ENCODE measurements at regions not wholly inside any gene's neighbourhood (a gene's known extent, or its start where the extent isn't known, plus 50 kb on each side); places are given as distances from the start of the nearest gene placed in this dataset.

DNA sequence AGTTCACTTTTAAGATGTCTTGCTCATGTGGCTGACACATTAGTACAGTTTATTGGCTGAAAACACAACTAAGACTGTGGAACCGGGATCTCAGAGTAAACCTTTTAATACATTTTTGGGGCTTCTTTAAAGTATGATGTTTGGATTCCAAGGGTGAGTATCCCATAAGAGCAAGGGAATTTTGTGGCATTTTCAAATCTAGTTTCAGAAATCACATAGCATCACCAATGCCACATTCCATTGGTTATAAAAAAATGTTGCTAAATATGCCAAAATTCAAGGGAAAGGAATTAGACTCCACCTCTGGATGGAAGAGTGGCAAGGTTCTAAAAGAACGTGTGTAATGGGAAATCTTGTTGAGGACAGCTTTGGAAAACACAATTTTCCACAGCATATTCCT is 338.6 kb downstream of the COL12A1 start (continued):
- TF ChIP-seq, protein P1, sequence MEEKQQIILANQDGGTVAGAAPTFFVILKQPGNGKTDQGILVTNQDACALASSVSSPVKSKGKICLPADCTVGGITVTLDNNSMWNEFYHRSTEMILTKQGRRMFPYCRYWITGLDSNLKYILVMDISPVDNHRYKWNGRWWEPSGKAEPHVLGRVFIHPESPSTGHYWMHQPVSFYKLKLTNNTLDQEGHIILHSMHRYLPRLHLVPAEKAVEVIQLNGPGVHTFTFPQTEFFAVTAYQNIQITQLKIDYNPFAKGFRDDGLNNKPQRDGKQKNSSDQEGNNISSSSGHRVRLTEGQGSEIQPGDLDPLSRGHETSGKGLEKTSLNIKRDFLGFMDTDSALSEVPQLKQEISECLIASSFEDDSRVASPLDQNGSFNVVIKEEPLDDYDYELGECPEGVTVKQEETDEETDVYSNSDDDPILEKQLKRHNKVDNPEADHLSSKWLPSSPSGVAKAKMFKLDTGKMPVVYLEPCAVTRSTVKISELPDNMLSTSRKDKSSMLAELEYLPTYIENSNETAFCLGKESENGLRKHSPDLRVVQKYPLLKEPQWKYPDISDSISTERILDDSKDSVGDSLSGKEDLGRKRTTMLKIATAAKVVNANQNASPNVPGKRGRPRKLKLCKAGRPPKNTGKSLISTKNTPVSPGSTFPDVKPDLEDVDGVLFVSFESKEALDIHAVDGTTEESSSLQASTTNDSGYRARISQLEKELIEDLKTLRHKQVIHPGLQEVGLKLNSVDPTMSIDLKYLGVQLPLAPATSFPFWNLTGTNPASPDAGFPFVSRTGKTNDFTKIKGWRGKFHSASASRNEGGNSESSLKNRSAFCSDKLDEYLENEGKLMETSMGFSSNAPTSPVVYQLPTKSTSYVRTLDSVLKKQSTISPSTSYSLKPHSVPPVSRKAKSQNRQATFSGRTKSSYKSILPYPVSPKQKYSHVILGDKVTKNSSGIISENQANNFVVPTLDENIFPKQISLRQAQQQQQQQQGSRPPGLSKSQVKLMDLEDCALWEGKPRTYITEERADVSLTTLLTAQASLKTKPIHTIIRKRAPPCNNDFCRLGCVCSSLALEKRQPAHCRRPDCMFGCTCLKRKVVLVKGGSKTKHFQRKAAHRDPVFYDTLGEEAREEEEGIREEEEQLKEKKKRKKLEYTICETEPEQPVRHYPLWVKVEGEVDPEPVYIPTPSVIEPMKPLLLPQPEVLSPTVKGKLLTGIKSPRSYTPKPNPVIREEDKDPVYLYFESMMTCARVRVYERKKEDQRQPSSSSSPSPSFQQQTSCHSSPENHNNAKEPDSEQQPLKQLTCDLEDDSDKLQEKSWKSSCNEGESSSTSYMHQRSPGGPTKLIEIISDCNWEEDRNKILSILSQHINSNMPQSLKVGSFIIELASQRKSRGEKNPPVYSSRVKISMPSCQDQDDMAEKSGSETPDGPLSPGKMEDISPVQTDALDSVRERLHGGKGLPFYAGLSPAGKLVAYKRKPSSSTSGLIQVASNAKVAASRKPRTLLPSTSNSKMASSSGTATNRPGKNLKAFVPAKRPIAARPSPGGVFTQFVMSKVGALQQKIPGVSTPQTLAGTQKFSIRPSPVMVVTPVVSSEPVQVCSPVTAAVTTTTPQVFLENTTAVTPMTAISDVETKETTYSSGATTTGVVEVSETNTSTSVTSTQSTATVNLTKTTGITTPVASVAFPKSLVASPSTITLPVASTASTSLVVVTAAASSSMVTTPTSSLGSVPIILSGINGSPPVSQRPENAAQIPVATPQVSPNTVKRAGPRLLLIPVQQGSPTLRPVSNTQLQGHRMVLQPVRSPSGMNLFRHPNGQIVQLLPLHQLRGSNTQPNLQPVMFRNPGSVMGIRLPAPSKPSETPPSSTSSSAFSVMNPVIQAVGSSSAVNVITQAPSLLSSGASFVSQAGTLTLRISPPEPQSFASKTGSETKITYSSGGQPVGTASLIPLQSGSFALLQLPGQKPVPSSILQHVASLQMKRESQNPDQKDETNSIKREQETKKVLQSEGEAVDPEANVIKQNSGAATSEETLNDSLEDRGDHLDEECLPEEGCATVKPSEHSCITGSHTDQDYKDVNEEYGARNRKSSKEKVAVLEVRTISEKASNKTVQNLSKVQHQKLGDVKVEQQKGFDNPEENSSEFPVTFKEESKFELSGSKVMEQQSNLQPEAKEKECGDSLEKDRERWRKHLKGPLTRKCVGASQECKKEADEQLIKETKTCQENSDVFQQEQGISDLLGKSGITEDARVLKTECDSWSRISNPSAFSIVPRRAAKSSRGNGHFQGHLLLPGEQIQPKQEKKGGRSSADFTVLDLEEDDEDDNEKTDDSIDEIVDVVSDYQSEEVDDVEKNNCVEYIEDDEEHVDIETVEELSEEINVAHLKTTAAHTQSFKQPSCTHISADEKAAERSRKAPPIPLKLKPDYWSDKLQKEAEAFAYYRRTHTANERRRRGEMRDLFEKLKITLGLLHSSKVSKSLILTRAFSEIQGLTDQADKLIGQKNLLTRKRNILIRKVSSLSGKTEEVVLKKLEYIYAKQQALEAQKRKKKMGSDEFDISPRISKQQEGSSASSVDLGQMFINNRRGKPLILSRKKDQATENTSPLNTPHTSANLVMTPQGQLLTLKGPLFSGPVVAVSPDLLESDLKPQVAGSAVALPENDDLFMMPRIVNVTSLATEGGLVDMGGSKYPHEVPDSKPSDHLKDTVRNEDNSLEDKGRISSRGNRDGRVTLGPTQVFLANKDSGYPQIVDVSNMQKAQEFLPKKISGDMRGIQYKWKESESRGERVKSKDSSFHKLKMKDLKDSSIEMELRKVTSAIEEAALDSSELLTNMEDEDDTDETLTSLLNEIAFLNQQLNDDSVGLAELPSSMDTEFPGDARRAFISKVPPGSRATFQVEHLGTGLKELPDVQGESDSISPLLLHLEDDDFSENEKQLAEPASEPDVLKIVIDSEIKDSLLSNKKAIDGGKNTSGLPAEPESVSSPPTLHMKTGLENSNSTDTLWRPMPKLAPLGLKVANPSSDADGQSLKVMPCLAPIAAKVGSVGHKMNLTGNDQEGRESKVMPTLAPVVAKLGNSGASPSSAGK (IDR thresholded peaks at IDR 0.05), result no peak
- TF ChIP-seq, protein P2, sequence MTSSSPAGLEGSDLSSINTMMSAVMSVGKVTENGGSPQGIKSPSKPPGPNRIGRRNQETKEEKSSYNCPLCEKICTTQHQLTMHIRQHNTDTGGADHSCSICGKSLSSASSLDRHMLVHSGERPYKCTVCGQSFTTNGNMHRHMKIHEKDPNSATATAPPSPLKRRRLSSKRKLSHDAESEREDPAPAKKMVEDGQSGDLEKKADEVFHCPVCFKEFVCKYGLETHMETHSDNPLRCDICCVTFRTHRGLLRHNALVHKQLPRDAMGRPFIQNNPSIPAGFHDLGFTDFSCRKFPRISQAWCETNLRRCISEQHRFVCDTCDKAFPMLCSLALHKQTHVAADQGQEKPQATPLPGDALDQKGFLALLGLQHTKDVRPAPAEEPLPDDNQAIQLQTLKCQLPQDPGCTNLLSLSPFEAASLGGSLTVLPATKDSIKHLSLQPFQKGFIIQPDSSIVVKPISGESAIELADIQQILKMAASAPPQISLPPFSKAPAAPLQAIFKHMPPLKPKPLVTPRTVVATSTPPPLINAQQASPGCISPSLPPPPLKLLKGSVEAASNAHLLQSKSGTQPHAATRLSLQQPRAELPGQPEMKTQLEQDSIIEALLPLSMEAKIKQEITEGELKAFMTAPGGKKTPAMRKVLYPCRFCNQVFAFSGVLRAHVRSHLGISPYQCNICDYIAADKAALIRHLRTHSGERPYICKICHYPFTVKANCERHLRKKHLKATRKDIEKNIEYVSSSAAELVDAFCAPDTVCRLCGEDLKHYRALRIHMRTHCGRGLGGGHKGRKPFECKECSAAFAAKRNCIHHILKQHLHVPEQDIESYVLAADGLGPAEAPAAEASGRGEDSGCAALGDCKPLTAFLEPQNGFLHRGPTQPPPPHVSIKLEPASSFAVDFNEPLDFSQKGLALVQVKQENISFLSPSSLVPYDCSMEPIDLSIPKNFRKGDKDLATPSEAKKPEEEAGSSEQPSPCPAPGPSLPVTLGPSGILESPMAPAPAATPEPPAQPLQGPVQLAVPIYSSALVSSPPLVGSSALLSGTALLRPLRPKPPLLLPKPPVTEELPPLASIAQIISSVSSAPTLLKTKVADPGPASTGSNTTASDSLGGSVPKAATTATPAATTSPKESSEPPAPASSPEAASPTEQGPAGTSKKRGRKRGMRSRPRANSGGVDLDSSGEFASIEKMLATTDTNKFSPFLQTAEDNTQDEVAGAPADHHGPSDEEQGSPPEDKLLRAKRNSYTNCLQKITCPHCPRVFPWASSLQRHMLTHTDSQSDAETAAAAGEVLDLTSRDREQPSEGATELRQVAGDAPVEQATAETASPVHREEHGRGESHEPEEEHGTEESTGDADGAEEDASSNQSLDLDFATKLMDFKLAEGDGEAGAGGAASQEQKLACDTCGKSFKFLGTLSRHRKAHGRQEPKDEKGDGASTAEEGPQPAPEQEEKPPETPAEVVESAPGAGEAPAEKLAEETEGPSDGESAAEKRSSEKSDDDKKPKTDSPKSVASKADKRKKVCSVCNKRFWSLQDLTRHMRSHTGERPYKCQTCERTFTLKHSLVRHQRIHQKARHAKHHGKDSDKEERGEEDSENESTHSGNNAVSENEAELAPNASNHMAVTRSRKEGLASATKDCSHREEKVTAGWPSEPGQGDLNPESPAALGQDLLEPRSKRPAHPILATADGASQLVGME (CRISPR knock-in tag; IDR thresholded peaks at IDR 0.05), result no peak
- TF ChIP-seq POLR2G (IDR thresholded peaks at IDR 0.05; ENCODE audit: low read depth, low read length) (no peak), ZSCAN29 (IDR thresholded peaks at IDR 0.05) (no peak), FOXP1 (CRISPR knock-in tag; IDR thresholded peaks at IDR 0.05) (no peak), CBFA2T2 (conservative IDR thresholded peaks at IDR 0.05) (no peak)
- TF ChIP-seq, protein P3, sequence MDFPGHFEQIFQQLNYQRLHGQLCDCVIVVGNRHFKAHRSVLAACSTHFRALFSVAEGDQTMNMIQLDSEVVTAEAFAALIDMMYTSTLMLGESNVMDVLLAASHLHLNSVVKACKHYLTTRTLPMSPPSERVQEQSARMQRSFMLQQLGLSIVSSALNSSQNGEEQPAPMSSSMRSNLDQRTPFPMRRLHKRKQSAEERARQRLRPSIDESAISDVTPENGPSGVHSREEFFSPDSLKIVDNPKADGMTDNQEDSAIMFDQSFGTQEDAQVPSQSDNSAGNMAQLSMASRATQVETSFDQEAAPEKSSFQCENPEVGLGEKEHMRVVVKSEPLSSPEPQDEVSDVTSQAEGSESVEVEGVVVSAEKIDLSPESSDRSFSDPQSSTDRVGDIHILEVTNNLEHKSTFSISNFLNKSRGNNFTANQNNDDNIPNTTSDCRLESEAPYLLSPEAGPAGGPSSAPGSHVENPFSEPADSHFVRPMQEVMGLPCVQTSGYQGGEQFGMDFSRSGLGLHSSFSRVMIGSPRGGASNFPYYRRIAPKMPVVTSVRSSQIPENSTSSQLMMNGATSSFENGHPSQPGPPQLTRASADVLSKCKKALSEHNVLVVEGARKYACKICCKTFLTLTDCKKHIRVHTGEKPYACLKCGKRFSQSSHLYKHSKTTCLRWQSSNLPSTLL (IDR thresholded peaks at IDR 0.05), result no peak

All from K562 (cell line).